ENCODE measurements at regions not wholly inside any gene's neighbourhood (a gene's known extent, or its start where the extent isn't known, plus 50 kb on each side); places are given as distances from the start of the nearest gene placed in this dataset.

GRCh38 chr11:101661559-101661958 is 77.8 kb upstream of the TRPC6 start:
- no peak for TF ChIP-seq CTCF (conservative IDR thresholded peaks at IDR 0.05; ENCODE audit: low read length)
- no peak for TF ChIP-seq EZH2phosphoT487 (IDR thresholded peaks at IDR 0.05; ENCODE audit: borderline replicate concordance)
- Histone ChIP-seq H3K9me2 (replicated peaks; ENCODE audit: low read depth, low read length) (no peaks in the 10 kb centered on the region), H3F3A (ENCODE audit: low read depth) (no peaks in the 10 kb centered on the region), H2AFZ (ENCODE audit: low read length) (no peak overlapping the region), H3K4me3 (ENCODE audit: low read length, poor library complexity, severe bottlenecking) (no peak overlapping the region), H3K4me1 (ENCODE audit: insufficient read depth, low read length, poor library complexity, severe bottlenecking) (no peaks in the 10 kb centered on the region), H3K4me2 (ENCODE audit: low read depth, low read length, poor library complexity, severe bottlenecking) (no peak overlapping the region), H3K36me3 (ENCODE audit: insufficient read depth, low read length) (no peaks in the 10 kb centered on the region), H3K9me3 (ENCODE audit: insufficient read depth, low read depth, low read length) (no peaks in the 10 kb centered on the region), H3K9ac (ENCODE audit: low read depth, low read length, poor library complexity, severe bottlenecking) (no peak overlapping the region), H4K20me1 (ENCODE audit: insufficient read depth, low read length, poor library complexity, severe bottlenecking) (no peaks in the 10 kb centered on the region), H3K27me3 (ENCODE audit: insufficient read depth, low read length, poor library complexity, severe bottlenecking) (no peaks in the 10 kb centered on the region), H3K79me2 (ENCODE audit: insufficient read depth, low read length) (no peaks in the 10 kb centered on the region)

All from Loucy (cell line).